GM12874 (cell line): ENCODE measurements at regions not wholly inside any gene's neighbourhood (a gene's known extent, or its start where the extent isn't known, plus 50 kb on each side); places are given as distances from the start of the nearest gene placed in this dataset.

Source experiments
- CTCF ChIP-seq: IDR thresholded peaks from 2 replicates; pipeline ENCODE4 v1.5.1; 2011; ENCODE audit warnings: low read depth, mild to moderate bottlenecking, control low read depth, low read length, moderate library complexity; ENCODE audit not compliant: insufficient read depth

- TF ChIP-seq CTCF = no peak
Observed at GRCh38 chr12:58766513-58766870, 153.8 kb downstream of the LRIG3 start.

GRCh38 chr12:58767496-58767895 is 152.8 kb downstream of the LRIG3 start:
- no peak for TF ChIP-seq CTCF

- no peak for TF ChIP-seq CTCF
Observed at GRCh38 chr12:58773986-58774385, 146.3 kb downstream of the LRIG3 start.

- TF ChIP-seq CTCF = no peak
Observed at GRCh38 chr12:58774731-58775130, 145.6 kb downstream of the LRIG3 start.

GRCh38 chr12:58775396-58775795 is 144.9 kb downstream of the LRIG3 start:
- no peak for TF ChIP-seq CTCF

GRCh38 chr12:58776144-58776543 is 144.2 kb downstream of the LRIG3 start:
- TF ChIP-seq CTCF = no peak

- no peak for TF ChIP-seq CTCF
Observed at GRCh38 chr12:58777815-58778214, 142.5 kb downstream of the LRIG3 start.

- TF ChIP-seq CTCF = no peak
Observed at GRCh38 chr12:58781609-58782008, 138.7 kb downstream of the LRIG3 start.
